ENCODE measurements at regions not wholly inside any gene's neighbourhood (a gene's known extent, or its start where the extent isn't known, plus 50 kb on each side); places are given as distances from the start of the nearest gene placed in this dataset.

- no peak for TF ChIP-seq CTCF (conservative IDR thresholded peaks at IDR 0.05; ENCODE audit: low read depth in 2 of 2)
- no peak for TF ChIP-seq EZH2phosphoT487 (IDR thresholded peaks at IDR 0.05; ENCODE audit: unreplicated experiment)
- TF ChIP-seq POLR2AphosphoS5 (IDR thresholded peaks at IDR 0.05; ENCODE audit: low read depth) = no peak
- no peak for TF ChIP-seq JUNB (IDR thresholded peaks at IDR 0.05; ENCODE audit: unreplicated experiment)
- TF ChIP-seq REST (IDR thresholded peaks at IDR 0.05; ENCODE audit: unreplicated experiment) = no peak
- no peak for TF ChIP-seq EZH2 (IDR thresholded peaks at IDR 0.05; ENCODE audit: low read depth, unreplicated experiment)
- no peak for TF ChIP-seq CREB1 (CRISPR knock-in tag; IDR thresholded peaks at IDR 0.05; ENCODE audit: low read depth)
Measured at GRCh38 chr11:11760838-11761237, 80.9 kb upstream of the USP47 start.
